HL-60 (cell line): ENCODE measurements at regions not wholly inside any gene's neighbourhood (a gene's known extent, or its start where the extent isn't known, plus 50 kb on each side); places are given as distances from the start of the nearest gene placed in this dataset.

Experiments
- DNase-seq, 2 experiments: peaks; one replicate each; pipeline ENCODE4 v3.0.0-alpha.2; 2010 to 2020; ENCODE audit warnings: low read depth in 1 of 2, low spot score in 1 of 2
- H3K27ac ChIP-seq: fragments of 250-450 bp; sonication (Bioruptor Pico); replicated peaks from 2 replicates; pipeline ENCODE4 v1.5.1; 2020; ENCODE audit warnings: mild to moderate bottlenecking, moderate library complexity
- H3K27me3 ChIP-seq: fragments of 250-450 bp; sonication (Bioruptor Pico); 2 replicates; pipeline ENCODE4 v1.5.1; 2021; ENCODE audit warnings: mild to moderate bottlenecking, moderate library complexity; ENCODE audit not compliant: insufficient read depth, poor library complexity, severe bottlenecking
- H3K4me3 ChIP-seq: replicated peaks from 2 replicates; pipeline ENCODE4 v1.5.1; 2011; ENCODE audit warnings: mild to moderate bottlenecking, control low read depth, low read length; ENCODE audit not compliant: insufficient read depth
- GABPA ChIP-seq: IDR thresholded peaks from 2 replicates; pipeline ENCODE4 v1.6.1; 2012; ENCODE audit warnings: low read depth
- POLR2AphosphoS5 ChIP-seq: IDR thresholded peaks from 2 replicates; pipeline ENCODE4 v1.6.1; 2012; ENCODE audit warnings: low read depth
- REST ChIP-seq: IDR thresholded peaks from 2 replicates; pipeline ENCODE4 v1.6.1; 2012; ENCODE audit warnings: low read depth; ENCODE audit not compliant: insufficient replicate concordance
- SPI1 ChIP-seq: IDR thresholded peaks from 2 replicates; pipeline ENCODE4 v1.6.1; 2012; ENCODE audit warnings: low read depth, mild to moderate bottlenecking, borderline replicate concordance
- TF ChIP-seq, protein P1 (sequence below): IDR thresholded peaks from one replicate; pipeline ENCODE4 v1.5.1; 2011; ENCODE audit warnings: low read length, control low read depth, inconsistent platforms; ENCODE audit not compliant: insufficient read depth

DNA sequence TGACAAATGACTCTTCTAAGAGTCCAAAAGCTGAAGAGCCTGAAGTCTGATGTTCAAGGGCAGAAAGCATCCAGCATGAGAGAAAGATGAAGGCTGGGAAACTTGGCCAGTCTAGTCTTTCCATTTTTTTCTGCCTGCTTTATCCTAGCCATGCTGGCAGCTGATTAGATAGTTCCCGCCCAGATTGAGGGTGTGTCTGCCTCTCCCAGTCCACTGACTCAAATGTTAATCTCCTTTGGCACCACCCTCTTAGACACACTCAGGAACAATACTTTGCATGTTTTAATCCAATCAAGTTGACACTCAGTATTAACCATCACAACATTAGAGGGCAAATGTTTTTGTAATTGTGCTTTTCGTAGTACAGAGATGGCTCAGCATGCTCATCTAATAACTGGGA lies 267.5 kb upstream of the KLHL1 start:
- H3K4me3 ChIP-seq: no peak overlapping the region
- no peak for DNase-seq
- no peaks in the 10 kb centered on the region for H3K27me3 ChIP-seq
- TF ChIP-seq REST (no peak), GABPA (no peak), SPI1 (no peak), POLR2AphosphoS5 (no peak)
- TF ChIP-seq, protein P1, sequence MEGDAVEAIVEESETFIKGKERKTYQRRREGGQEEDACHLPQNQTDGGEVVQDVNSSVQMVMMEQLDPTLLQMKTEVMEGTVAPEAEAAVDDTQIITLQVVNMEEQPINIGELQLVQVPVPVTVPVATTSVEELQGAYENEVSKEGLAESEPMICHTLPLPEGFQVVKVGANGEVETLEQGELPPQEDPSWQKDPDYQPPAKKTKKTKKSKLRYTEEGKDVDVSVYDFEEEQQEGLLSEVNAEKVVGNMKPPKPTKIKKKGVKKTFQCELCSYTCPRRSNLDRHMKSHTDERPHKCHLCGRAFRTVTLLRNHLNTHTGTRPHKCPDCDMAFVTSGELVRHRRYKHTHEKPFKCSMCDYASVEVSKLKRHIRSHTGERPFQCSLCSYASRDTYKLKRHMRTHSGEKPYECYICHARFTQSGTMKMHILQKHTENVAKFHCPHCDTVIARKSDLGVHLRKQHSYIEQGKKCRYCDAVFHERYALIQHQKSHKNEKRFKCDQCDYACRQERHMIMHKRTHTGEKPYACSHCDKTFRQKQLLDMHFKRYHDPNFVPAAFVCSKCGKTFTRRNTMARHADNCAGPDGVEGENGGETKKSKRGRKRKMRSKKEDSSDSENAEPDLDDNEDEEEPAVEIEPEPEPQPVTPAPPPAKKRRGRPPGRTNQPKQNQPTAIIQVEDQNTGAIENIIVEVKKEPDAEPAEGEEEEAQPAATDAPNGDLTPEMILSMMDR: no peak
- H3K27ac ChIP-seq: no peak overlapping the region

GRCh38 chr13:70370924-70371323 lies 262.7 kb upstream of the KLHL1 start:
- Histone ChIP-seq H3K27me3 (no peaks in the 10 kb centered on the region), H3K4me3 (no peak overlapping the region), H3K27ac (no peak overlapping the region)
- no peak for DNase-seq
- no peak for TF ChIP-seq POLR2AphosphoS5
- no peak for TF ChIP-seq REST
- TF ChIP-seq, protein P1: no peak
- TF ChIP-seq GABPA: no peak
- TF ChIP-seq SPI1: no peak

GRCh38 chr13:70366720-70367119 lies 258.5 kb upstream of the KLHL1 start:
- Histone ChIP-seq H3K4me3 (no peak overlapping the region), H3K27me3 (no peaks in the 10 kb centered on the region), H3K27ac (no peak overlapping the region)
- TF ChIP-seq POLR2AphosphoS5 (no peak), REST (no peak), SPI1 (no peak), GABPA (no peak)
- TF ChIP-seq, protein P1: no peak
- DNase-seq: no peak
